D721Med (cell line): ENCODE measurements at regions not wholly inside any gene's neighbourhood (a gene's known extent, or its start where the extent isn't known, plus 50 kb on each side); places are given as distances from the start of the nearest gene placed in this dataset.

ENCODE experiments used
- DNase-seq: peaks from one replicate; pipeline ENCODE4 v3.0.0; 2011; ENCODE audit warnings: low spot score; ENCODE audit not compliant: insufficient read length
- FAIRE-seq: peaks from 2 replicates; lab custom pipeline; 2011; peaks lifted over from hg19 to GRCh38; lab: Jason Lieb, UNC
- CTCF ChIP-seq: IDR thresholded peaks from 2 replicates; pipeline ENCODE4 v1.5.1; 2012; ENCODE audit warnings: mild to moderate bottlenecking, control low read depth; ENCODE audit not compliant: insufficient read depth; ENCODE audit errors: missing control alignments

- FAIRE-seq, result no peak
- no peak for DNase-seq
Observed at GRCh38 chr12:84079626-84080025, 833.0 kb downstream of the SLC6A15 start.

GRCh38 chr12:84077679-84078078 lies 834.9 kb downstream of the SLC6A15 start:
- TF ChIP-seq CTCF, result no peak
- no peak for FAIRE-seq
- DNase-seq, result no peak

More at GRCh38 chr12:84079626-84080025, 833.0 kb downstream of the SLC6A15 start:
- no peak for TF ChIP-seq CTCF

- DNase-seq (no peak), FAIRE-seq (no peak)
- no peak for TF ChIP-seq CTCF
Observed at GRCh38 chr12:84075991-84076390, 836.6 kb downstream of the SLC6A15 start.

- TF ChIP-seq CTCF, result no peak
- FAIRE-seq (no peak), DNase-seq (no peak)
Observed at GRCh38 chr12:84073401-84073800, 839.2 kb downstream of the SLC6A15 start.

- no peak for TF ChIP-seq CTCF
- FAIRE-seq (no peak), DNase-seq (no peak)
Observed at GRCh38 chr12:84072961-84073360, 839.6 kb downstream of the SLC6A15 start.

GRCh38 chr12:84070292-84070691 lies 842.3 kb downstream of the SLC6A15 start:
- no peak for TF ChIP-seq CTCF
- no peak for DNase-seq
- FAIRE-seq, result no peak

- DNase-seq, result no peak
- TF ChIP-seq CTCF, result no peak
- FAIRE-seq, result no peak
Observed at GRCh38 chr12:84069699-84070098, 842.9 kb downstream of the SLC6A15 start.
